Brain microvascular endothelial cell (primary cell): ENCODE measurements at regions not wholly inside any gene's neighbourhood (a gene's known extent, or its start where the extent isn't known, plus 50 kb on each side); places are given as distances from the start of the nearest gene placed in this dataset.

Source experiments
- DNase-seq: peaks from one replicate; pipeline ENCODE4 v3.0.0-alpha.2; 2020
- H3K27ac ChIP-seq: fragments of 250-450 bp; sonication (Bioruptor Pico); 2 replicates; pipeline ENCODE4 v1.5.1; 2020; ENCODE audit warnings: mild to moderate bottlenecking, moderate library complexity
- H3K27me3 ChIP-seq: fragments of 250-450 bp; sonication (Bioruptor Pico); replicated peaks from 2 replicates; pipeline ENCODE4 v1.5.1; 2020; ENCODE audit warnings: mild to moderate bottlenecking
- H3K36me3 ChIP-seq: fragments of 250-450 bp; sonication (Bioruptor Pico); replicated peaks from 2 replicates; pipeline ENCODE4 v1.5.1; 2020; ENCODE audit warnings: mild to moderate bottlenecking
- H3K4me3 ChIP-seq: 2 replicates; pipeline ENCODE4 v1.5.1; 2011; ENCODE audit warnings: low read depth, mild to moderate bottlenecking, control low read depth, low read length, moderate library complexity
- in situ Hi-C: cut with HindIII; loops from 2 replicates; pipeline ENCODE4 v1.10.0; 2017; ENCODE audit warnings: low sequenced_read_pairs, low pct_ligation_motif_present
- TF ChIP-seq, protein P1 (sequence below): IDR thresholded peaks from 2 replicates; pipeline ENCODE4 v1.5.1; 2011; ENCODE audit warnings: low read depth, mild to moderate bottlenecking, moderate library complexity, low read length, control low read depth, inconsistent platforms; ENCODE audit errors: missing control alignments

- TF ChIP-seq, protein P1, sequence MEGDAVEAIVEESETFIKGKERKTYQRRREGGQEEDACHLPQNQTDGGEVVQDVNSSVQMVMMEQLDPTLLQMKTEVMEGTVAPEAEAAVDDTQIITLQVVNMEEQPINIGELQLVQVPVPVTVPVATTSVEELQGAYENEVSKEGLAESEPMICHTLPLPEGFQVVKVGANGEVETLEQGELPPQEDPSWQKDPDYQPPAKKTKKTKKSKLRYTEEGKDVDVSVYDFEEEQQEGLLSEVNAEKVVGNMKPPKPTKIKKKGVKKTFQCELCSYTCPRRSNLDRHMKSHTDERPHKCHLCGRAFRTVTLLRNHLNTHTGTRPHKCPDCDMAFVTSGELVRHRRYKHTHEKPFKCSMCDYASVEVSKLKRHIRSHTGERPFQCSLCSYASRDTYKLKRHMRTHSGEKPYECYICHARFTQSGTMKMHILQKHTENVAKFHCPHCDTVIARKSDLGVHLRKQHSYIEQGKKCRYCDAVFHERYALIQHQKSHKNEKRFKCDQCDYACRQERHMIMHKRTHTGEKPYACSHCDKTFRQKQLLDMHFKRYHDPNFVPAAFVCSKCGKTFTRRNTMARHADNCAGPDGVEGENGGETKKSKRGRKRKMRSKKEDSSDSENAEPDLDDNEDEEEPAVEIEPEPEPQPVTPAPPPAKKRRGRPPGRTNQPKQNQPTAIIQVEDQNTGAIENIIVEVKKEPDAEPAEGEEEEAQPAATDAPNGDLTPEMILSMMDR, result no peak
- DNase-seq, result no peak
These were observed 515.0 kb downstream of the TMEM182 start for GRCh38 chr2:103276869-103277268.

GRCh38 chr2:103284750-103285149, 522.9 kb downstream of the TMEM182 start:
- H3K27ac ChIP-seq, result no peak overlapping the region
- in situ Hi-C loops, result no loop called here
- no peaks in the 10 kb centered on the region for H3K36me3 ChIP-seq
- DNase-seq, result no peak
- no peaks in the 10 kb centered on the region for H3K27me3 ChIP-seq
- no peak overlapping the region for H3K4me3 ChIP-seq
- TF ChIP-seq, protein P1, result no peak

More at GRCh38 chr2:103276869-103277268, 515.0 kb downstream of the TMEM182 start:
- H3K27ac ChIP-seq, result no peak overlapping the region
- in situ Hi-C loops, result no loop called here
- H3K36me3 ChIP-seq, result no peaks in the 10 kb centered on the region
- no peak overlapping the region for H3K4me3 ChIP-seq
- no peaks in the 10 kb centered on the region for H3K27me3 ChIP-seq

- Histone ChIP-seq H3K4me3 (no peak overlapping the region), H3K36me3 (no peaks in the 10 kb centered on the region), H3K27me3 (no peaks in the 10 kb centered on the region), H3K27ac (no peak overlapping the region)
- in situ Hi-C loops, result no loop called here
- TF ChIP-seq, protein P1, result no peak
- DNase-seq, result no peak
These were observed 523.5 kb downstream of the TMEM182 start for GRCh38 chr2:103285354-103285753.

- in situ Hi-C loops, result no loop called here
- no peak overlapping the region for H3K4me3 ChIP-seq
- no peaks in the 10 kb centered on the region for H3K27me3 ChIP-seq
- no peak for DNase-seq
- no peak overlapping the region for H3K27ac ChIP-seq
- TF ChIP-seq, protein P1, result no peak
- H3K36me3 ChIP-seq, result no peaks in the 10 kb centered on the region
These were observed 525.9 kb downstream of the TMEM182 start for GRCh38 chr2:103287746-103288145.

- TF ChIP-seq, protein P1, result no peak
- H3K4me3 ChIP-seq, result no peak overlapping the region
- H3K27ac ChIP-seq, result no peak overlapping the region
- no peaks in the 10 kb centered on the region for H3K27me3 ChIP-seq
- no peak for DNase-seq
- in situ Hi-C loops, result no loop called here
- no peaks in the 10 kb centered on the region for H3K36me3 ChIP-seq
These were observed 526.9 kb downstream of the TMEM182 start for GRCh38 chr2:103288696-103289095.

- in situ Hi-C loops, result no loop called here
- H3K27me3 ChIP-seq, result no peaks in the 10 kb centered on the region
- H3K4me3 ChIP-seq, result no peak overlapping the region
These were observed 527.4 kb downstream of the TMEM182 start for GRCh38 chr2:103289105-103289725.

More at GRCh38 chr2:103289105-103289725, 527.4 kb downstream of the TMEM182 start:
- H3K27ac ChIP-seq, result no peak overlapping the region
- DNase-seq, result no peak
- no peaks in the 10 kb centered on the region for H3K36me3 ChIP-seq
- TF ChIP-seq, protein P1, result no peak
